Pancreas (tissue), 10 donors: ENCODE measurements at regions not wholly inside any gene's neighbourhood (a gene's known extent, or its start where the extent isn't known, plus 50 kb on each side); places are given as distances from the start of the nearest gene placed in this dataset.

Experiments used
- ATAC-seq, 4 donors: fragments of 200-7000 bp; cut with Tn5 transposase; one replicate each; pipeline versions ENCODE4 v1.8.0 to v1.9.1; 2020; ENCODE audit warnings: mild to moderate bottlenecking in 4 of 4, moderate library complexity in 4 of 4
- DNase-seq, 6 donors: peaks; one replicate each; pipeline ENCODE4 v3.0.0-alpha.2; 2020
- FAIRE-seq: peaks from 2 replicates; lab custom pipeline; 2012; peaks lifted over from hg19 to GRCh38; lab: Jason Lieb, UNC
- H3K27ac ChIP-seq, 4 donors: fragments of 200-600 bp; sonication (generic); 1 replicate in 3 of 4; 2 replicates in 1 of 4; pipeline versions ENCODE4 v1.5.0 to v1.8.0; 2020
- H3K27me3 ChIP-seq, 4 donors: fragments of 200-600 bp; one replicate each; pipeline ENCODE4 v1.8.0; 2021
- H3K36me3 ChIP-seq, 3 donors: fragments of 200-600 bp; sonication (generic) in 1 of 3; one replicate each; pipeline versions ENCODE4 v1.5.0 to v1.8.0; 2020 to 2021
- H3K4me1 ChIP-seq, 3 donors: fragments of 200-600 bp; one replicate each; pipeline ENCODE4 v1.8.0; 2021
- H3K4me3 ChIP-seq, 4 donors: fragments of 200-600 bp; sonication (generic) in 2 of 4; one replicate each; pipeline versions ENCODE4 v1.5.0 to v1.8.0; 2020 to 2021
- H3K9me3 ChIP-seq, 4 donors: fragments of 200-600 bp; one replicate each; pipeline ENCODE4 v1.8.0; 2021
- WGBS, 2 donors: extraction: QIAGEN DNeasy Blood & Tissue Kit; methylation state at CpG; one replicate each; pipeline ENCODE4 v1.1.7; 2013; 5-methylcytosine and 5-hydroxymethylcytosine counted together
- intact Hi-C, 3 donors: fragments of 100-400 bp; cut with DNase I; formaldehyde crosslinking; loops; one replicate each; pipeline versions ENCODE4 v1.11.1 to v1.14.2; 2022
- TF ChIP-seq, protein P1 (sequence below), 4 donors: fragments of 200-600 bp; sonication (generic) in 3 of 4; IDR thresholded peaks; one replicate each; pipeline versions ENCODE4 v1.5.0 to v1.8.0; 2021; ENCODE audit warnings: antibody characterized with exemption in 4 of 4
- donor health status: healthy with polysubstance abuse.
- donor health status: DM: no; HTN: no; CAD: no; lungs with moderate emphysema.
- donor health status: DM: no; HTN: no; CAD: no.
- donor health status: control.
- donor health status: control.
- donor health status: Bipolar disorder and iron deficiency.
- donor health status: DM: yes; HTN: yes; CAD: no.
- donor health status: DM: no; HTN: no; CAD: no.
- donor health status: DM: no; HTN: no; CAD: no.
- donor health status: DM: yes; HTN: yes; CAD: no.

DNA sequence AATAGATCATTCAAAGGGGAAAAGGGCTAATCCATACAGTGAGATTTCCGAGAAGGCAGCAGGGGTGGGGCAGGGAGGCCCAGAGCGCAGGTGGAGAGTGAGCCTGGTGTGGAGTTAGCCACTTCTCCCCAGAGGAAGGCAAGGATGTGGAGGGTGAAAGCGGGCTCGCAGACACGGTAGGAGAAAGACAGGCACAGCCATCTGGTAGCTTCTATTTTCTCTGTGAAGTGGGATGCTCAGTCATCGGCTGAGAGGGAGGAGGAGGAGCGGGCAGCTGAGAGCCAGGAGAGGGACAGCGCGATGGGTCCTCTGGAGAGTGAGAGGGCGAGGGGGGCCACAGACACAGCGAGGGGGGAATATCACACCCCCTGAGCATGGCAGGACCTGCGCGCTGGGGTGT, 153.3 kb upstream of the NDUFV2 start:
- Histone ChIP-seq H3K27ac (no peak overlapping the region), H3K36me3 (no peaks in the 10 kb centered on the region), H3K4me1 (no peaks in the 10 kb centered on the region), H3K4me3 (no peak overlapping the region), H3K9me3 (no peaks in the 10 kb centered on the region), H3K27me3 (no peaks in the 10 kb centered on the region)
- WGBS, 2 donors, result 57 to 67% methylated on average over 13 of the region's 13 CpGs
- no peak for FAIRE-seq
- TF ChIP-seq, protein P1, sequence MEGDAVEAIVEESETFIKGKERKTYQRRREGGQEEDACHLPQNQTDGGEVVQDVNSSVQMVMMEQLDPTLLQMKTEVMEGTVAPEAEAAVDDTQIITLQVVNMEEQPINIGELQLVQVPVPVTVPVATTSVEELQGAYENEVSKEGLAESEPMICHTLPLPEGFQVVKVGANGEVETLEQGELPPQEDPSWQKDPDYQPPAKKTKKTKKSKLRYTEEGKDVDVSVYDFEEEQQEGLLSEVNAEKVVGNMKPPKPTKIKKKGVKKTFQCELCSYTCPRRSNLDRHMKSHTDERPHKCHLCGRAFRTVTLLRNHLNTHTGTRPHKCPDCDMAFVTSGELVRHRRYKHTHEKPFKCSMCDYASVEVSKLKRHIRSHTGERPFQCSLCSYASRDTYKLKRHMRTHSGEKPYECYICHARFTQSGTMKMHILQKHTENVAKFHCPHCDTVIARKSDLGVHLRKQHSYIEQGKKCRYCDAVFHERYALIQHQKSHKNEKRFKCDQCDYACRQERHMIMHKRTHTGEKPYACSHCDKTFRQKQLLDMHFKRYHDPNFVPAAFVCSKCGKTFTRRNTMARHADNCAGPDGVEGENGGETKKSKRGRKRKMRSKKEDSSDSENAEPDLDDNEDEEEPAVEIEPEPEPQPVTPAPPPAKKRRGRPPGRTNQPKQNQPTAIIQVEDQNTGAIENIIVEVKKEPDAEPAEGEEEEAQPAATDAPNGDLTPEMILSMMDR (IDR thresholded peaks at IDR 0.05), result no peak
- ATAC-seq, result peak in 1 of 4 donors; percentile 25
- DNase-seq, result no peak
- intact Hi-C loops, result no loop called here

DNA sequence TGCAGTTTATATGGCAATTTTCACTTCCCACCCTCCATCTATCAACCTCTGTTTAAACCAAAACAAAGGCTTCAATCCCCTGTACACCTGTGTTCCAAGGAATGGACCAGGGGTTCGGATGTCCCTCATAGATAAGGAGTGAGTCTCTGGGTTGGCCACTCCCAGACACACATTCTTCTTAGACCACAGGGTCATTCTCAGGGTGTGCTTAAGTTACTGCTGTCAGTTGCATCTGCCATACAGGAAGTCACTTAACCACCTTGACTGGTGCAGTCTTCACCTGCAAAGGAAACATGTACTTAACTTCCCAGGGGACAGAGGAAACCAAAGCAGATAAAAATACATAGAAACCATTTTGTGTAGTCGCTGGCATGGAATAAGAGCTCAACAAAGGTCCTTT, 151.0 kb upstream of the NDUFV2 start:
- Histone ChIP-seq H3K27me3 (no peaks in the 10 kb centered on the region), H3K36me3 (no peaks in the 10 kb centered on the region), H3K4me3 (no peak overlapping the region), H3K27ac (no peak overlapping the region), H3K9me3 (no peaks in the 10 kb centered on the region), H3K4me1 (no peaks in the 10 kb centered on the region)
- DNase-seq (no peak), ATAC-seq (no peak), FAIRE-seq (no peak)
- intact Hi-C loops, result no loop called here
- 70 to 77% methylated on average over 2 of the region's 2 CpGs for WGBS, 2 donors
- TF ChIP-seq, protein P1 (IDR thresholded peaks at IDR 0.05), result no peak

DNA sequence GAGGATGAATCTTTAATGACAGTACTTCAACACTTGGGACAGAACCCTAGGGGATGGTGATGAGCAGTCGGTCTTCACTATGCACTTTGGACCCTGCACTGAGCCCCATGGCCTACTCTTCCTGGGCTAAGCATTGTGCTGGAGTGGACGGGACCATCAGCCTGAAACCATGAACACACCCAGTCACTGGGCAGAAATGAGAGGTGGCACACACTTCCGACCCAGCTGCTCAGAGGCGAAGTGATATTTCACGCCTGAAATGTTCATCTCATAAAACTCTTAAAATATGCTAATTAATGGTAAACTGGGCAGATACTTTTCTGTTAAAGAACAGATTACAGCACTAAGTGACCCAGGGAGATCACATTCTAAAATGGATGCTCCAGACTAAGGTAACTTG, 150.3 kb upstream of the NDUFV2 start:
- no peak overlapping the region for H3K4me3 ChIP-seq
- FAIRE-seq (no peak), ATAC-seq (no peak), DNase-seq (no peak)
- H3K27me3 ChIP-seq, result no peaks in the 10 kb centered on the region
- H3K27ac ChIP-seq, result no peak overlapping the region
- TF ChIP-seq, protein P1 (IDR thresholded peaks at IDR 0.05), result no peak
- H3K36me3 ChIP-seq, result no peaks in the 10 kb centered on the region
- H3K4me1 ChIP-seq, result no peaks in the 10 kb centered on the region
- WGBS, 2 donors, result 88 to 93% methylated on average over 5 of the region's 5 CpGs
- intact Hi-C loops, result no loop called here
- no peaks in the 10 kb centered on the region for H3K9me3 ChIP-seq

DNA sequence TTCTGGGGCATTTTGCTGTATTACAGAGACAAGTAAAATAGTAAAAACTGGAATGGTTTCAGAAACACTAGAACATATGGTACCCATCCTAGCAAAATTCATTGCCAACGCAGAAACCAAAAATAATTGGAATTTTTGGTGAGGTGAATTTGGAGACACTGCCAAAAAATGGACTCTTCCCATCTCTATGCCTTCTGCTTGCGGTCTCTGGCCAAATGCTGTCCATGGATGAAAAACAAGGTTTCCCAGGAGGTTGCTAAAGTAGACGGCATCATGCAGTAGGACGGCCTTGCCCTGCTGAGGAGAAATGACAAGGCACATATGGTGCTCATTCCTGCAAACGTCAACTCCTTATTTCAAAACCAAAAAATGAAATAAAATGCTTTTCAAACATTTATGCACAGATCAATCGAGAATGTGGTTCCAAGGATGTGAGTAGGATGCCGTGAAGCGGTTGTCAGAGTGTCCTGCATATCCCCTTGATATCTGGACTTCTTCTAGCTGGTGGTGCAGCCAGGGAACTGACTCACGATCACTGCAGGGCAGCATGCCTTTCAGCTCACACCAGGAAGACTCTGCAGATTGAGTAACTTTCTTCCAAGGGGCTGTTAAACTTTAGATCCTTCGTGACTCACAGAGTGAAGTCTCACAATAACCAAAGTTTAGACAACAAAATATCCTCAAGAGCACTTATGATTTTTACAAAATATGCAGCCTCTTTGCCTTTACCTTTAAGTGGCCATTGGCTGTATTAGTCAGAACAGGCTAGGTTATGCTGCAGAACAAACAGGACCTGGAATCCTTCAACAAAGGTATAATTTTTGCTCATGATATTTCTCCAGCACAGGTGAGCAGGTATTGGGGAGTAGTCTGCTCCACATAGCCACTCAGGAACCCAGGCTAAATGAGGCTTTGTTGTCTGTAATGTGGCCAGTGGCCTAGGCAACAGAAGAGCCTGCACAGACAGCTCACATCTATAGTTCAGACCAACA, 149.4 kb upstream of the NDUFV2 start:
- Histone ChIP-seq H3K27me3 (no peaks in the 10 kb centered on the region), H3K9me3 (no peaks in the 10 kb centered on the region), H3K36me3 (no peaks in the 10 kb centered on the region), H3K27ac (no peak overlapping the region), H3K4me3 (no peak overlapping the region), H3K4me1 (no peaks in the 10 kb centered on the region)
- intact Hi-C loops, result no loop called here
- FAIRE-seq, result no peak
- no peak for ATAC-seq
- 78 to 85% methylated on average over 10 of the region's 10 CpGs for WGBS, 2 donors
- TF ChIP-seq, protein P1 (IDR thresholded peaks at IDR 0.05), result no peak
- no peak for DNase-seq

DNA sequence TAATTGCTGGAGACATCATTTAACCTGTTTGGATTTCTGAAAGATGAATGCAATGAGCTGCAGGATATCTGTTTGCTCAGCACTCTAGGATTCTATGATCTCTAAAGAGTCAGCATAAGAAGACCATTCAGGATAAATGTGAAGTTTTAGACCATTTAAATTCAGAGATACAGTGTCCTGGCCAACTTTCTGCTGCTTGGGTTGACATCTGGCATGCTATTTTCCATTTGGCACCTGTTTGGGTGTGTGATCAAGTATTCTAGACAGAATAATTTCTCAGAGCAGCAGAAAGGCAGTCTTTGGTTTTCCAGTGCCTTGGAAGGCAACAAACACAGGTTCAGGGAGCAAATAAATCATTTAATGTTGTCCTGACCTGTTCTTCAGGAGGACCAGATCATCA, 144.8 kb upstream of the NDUFV2 start:
- peaks cover 13 to 23% (median 15%) of the 10 kb centered on the region in 3 donors for H3K4me1 ChIP-seq
- H3K27ac ChIP-seq, result no peak overlapping the region
- intact Hi-C loops, result no loop called here
- H3K36me3 ChIP-seq, result no peaks in the 10 kb centered on the region
- no peak for DNase-seq
- no peaks in the 10 kb centered on the region for H3K27me3 ChIP-seq
- H3K4me3 ChIP-seq, result no peak overlapping the region
- TF ChIP-seq, protein P1 (IDR thresholded peaks at IDR 0.05), result no peak
- no peaks in the 10 kb centered on the region for H3K9me3 ChIP-seq
- ATAC-seq, result no peak
- no peak for FAIRE-seq
